Astrocyte of the hippocampus (primary cell): ENCODE measurements at regions not wholly inside any gene's neighbourhood (a gene's known extent, or its start where the extent isn't known, plus 50 kb on each side); places are given as distances from the start of the nearest gene placed in this dataset.

Source experiments
- DNase-seq: peaks from one replicate; pipeline ENCODE4 v3.0.0; 2011; ENCODE audit warnings: low read depth, low spot score

DNA sequence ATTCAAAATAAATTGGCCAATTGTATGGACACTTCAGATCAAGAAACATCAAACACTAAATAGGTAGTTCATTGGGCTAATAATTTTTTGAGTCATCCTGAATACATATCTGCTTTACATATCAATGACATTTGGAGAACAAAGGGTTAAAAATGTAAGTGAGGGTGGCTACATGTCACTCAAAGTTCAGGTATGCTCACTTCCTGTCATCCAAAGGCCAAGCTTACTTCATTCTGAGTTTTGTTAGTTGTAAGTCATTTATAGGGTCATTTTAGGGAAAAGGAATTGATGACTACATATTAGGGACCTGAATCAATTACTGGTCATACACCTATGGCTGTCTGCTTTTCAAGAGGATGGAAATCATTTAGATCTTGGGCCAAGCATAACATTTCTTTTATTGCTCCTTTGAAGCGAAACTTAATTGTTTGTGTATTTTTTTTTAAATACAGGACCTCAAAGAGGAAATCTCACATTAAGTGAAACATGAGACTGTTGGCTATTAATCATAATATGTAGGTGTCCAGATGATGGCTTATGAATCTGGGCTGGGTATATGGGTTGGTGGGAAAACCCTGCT is 119.2 kb upstream of the LEF1 start:
- DNase-seq = no peak

DNA sequence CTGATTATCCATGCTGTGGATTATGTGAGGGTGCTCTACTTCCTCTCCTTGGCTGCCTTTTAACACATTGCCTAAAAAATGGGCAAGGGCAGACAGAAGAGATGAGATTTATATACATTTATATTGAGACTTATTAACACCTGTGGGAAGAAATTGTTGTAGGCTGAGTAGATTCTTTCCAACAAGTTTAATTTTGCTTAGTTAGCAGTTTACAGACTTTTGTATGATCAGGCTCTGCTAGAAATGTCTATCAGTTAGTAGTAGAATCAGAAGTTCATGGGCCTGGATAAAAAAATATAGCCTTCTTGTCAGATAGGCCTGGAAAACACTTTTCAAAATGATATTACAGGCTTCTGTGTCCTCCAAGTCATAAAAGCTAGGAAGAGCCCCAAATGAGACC is 111.3 kb upstream of the LEF1 start:
- no peak for DNase-seq

GRCh38 chr4:108276690-108277089 is 108.0 kb upstream of the LEF1 start:
- DNase-seq = no peak

DNA sequence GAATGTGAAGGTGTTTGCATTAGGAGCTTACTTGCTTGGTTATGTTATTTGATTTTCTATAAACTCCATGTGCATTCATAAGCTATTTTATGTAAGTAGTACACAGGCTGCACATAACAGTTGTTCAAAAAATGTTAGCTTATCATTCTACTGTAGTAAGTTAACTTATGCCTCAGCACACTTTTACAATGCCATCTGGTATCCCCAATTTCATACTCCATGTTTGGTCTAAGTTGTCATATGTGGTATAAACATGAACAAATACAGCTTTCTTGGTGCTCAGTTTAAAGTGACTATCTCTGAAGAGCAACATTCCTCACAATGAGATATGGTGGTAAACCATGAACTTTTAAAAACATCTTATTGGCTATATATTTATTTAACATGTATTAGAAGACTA is 104.3 kb upstream of the LEF1 start:
- DNase-seq = no peak

- DNase-seq = peak; percentile 46
Measured at GRCh38 chr4:108272561-108272960, 103.8 kb upstream of the LEF1 start.

GRCh38 chr4:108272046-108272445 is 103.3 kb upstream of the LEF1 start:
- DNase-seq = no peak

DNA sequence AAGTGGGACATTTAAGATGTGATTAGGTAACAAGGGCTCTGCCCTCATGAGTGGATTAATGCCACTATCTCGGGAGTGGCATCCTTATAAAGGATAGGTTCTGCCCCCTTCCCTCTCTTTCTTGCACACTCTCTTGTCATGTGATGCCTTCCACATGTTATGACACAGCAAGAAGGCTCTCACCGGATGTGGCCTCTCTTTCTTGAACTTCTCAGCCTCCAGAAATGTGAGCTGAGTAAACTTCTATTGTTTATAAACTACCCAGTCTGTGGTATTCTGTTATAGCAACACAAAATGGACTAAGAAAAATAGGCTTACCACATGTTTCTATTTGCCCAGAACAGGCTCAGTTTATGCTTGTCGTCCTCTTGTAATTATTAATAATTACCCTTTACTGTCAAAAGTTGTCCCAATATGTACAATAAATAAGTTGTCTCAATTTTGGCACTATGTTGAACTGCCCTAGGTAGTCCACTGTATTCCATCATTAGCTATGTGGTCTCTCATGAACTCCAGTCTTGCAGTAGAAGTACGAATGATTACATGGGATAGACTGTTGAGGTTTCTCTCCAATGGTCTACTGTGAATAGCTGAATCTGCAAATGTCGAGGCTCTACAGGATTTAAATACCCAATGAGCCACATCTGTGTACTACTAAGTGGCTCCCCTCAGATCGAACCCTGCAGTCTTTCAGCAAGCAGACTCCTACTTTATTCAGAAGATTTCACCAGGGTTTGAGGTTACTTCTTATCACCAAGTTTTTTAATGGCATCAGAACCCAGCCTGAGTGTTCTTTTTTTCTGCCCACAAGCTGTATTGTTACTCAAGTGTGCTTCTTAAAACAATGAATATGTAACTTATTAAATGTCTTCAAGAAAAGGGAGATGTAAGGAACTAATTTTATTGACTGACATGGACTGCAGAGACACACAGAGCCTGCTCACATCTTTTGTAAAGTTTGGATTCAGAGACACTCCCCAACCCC is 102.0 kb upstream of the LEF1 start:
- DNase-seq = peak; percentile 67

DNA sequence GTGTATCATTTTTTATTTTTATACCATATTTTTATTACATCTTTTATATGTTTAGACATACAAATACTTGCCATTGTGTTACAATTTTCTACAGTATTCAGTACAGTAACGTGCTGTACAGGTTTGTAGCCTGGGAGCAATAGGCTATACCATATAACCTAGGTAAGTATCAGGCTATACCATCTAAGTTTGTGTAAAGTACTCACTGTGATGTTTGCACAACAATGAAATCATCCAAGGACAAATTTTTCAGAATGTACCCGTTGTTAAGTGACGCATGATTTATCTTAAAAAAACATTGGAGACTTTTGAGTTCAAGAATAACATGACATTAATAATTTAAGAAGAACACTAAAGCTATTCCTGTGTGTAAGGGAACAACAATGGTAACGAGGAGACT is 96.0 kb upstream of the LEF1 start:
- no peak for DNase-seq

DNA sequence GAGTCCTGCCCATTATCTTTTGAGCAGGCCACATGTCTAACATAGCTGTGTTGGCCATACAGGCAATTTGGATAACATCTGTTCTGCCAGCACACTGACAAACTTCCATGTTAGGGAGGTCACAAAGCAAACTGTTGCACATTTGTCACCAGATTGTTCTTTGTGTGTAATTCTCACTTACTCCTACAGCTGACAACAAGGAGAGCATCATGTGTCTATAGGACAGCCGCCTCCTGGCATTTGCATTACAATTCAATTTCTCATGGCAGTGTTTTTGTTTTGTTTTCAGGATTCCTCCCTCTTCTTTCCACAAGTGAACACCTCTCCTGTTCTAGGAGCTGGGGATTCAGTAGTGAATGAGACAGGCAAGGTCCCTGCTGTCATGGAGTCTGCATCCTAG is 94.3 kb upstream of the LEF1 start:
- DNase-seq = no peak

DNA sequence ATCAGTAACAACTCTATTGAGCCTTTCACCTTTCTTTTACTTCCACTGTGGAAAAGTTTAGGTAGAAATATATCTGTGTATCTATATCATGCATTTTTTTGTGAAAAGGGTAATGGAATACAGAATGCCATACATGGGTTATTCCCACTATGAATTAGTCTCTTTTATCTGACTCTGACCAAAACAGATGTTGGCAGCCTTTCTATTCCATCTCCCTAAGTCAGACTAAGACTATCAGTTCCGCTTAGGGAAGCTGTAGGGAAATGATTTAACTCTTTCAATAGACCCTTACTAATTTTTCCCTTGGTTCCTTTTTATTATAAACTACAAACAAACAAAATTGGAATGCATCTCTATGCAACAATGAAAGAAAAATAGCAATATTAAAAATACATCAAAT is 92.3 kb upstream of the LEF1 start:
- DNase-seq = no peak

GRCh38 chr4:108256538-108256937 is 87.8 kb upstream of the LEF1 start:
- no peak for DNase-seq

DNA sequence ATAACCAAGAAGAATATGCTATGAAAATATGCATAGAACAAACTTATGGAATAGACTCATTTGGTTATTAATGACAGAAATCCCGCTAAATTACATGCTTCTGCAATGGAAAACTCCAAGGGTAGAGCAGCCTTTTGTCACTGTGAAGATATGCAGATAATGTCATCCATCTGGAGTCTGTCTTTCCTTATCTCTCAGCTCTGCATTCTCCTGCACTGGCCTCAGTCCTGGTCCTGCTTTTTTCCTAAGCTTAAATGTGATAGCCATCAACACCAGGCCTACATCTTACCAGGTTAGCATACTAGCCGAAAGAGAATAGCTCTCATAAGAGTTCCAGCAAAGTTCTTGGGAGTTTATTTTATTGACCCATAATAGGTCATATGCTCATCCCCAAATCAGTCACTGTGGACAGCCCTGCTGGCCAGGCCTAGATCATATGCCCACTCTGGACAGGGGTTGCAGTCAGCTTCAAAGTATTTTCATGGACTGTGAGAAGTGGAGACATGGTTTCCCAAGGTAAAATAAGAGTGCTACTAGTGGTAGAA is 86.5 kb upstream of the LEF1 start:
- no peak for DNase-seq

DNA sequence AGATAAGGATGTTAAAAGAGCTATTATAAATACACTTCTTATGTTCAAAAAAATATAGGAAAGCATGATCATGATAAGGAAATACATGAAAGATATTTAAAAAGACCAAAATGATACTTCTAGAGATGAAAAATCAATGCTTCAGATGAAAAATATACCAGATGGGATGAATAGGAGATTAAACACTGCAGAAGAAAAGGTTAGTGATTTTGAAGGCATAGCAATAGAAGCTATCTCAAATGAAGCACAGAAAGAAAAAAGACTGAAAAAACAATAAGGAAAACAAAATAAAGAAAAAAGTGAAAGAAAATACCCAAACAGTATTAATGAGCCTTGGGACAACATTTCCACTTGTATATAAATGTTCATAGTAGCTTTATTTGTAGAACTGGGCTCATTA is 80.7 kb upstream of the LEF1 start:
- DNase-seq = no peak

DNA sequence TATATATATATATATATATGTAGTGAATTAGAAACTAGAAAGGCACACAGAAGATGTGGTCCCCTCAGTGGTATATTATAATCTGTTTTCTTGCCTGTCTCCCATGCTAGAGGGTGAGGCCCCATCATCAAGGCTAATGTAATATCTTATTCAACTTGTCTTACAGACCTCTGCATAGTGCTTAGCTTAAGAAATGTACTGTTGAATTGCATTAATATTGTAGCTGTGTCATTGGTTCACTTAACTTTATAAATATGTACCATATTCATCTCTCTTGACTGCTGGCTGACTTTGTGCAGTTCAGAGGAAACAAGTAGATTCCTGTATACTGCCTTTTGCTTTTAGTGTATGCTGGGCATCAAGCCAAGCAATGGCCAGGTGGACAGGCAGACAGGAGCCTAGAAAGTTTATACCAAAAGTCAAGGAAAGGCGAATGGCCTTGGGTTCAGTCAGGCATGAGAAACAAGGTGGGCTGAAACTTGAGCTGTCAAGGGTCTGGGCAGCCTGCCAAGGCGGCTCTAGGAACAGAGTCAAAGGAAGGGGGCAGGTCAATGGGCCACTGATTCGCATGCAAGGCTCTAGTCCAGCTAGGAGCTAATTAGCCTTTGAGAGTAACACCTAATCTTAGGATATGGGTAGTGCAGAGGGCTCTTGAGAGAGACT is 78.8 kb upstream of the LEF1 start:
- peak; percentile 77 for DNase-seq

GRCh38 chr4:108244606-108245005 is 75.9 kb upstream of the LEF1 start:
- DNase-seq = no peak

DNA sequence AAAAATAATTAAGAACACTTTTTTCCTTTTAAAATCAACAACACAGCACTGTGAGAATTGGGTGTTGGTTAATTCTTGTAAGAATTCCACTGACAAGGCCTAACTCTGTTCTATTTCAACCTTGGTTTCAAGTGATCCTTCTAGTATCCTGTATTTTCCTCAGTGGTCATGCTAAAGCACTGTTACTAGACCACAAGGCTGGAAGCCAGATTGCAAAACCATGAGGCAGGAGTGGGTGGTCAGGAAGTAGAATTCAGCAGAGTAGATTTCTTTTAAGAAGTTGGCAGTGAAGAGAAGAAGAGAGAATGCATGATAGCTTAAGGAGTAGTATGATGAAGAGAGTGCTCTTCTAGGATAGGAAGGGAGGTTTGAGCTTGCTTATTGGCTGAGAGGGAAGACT is 71.6 kb upstream of the LEF1 start:
- DNase-seq = peak; percentile 72

DNA sequence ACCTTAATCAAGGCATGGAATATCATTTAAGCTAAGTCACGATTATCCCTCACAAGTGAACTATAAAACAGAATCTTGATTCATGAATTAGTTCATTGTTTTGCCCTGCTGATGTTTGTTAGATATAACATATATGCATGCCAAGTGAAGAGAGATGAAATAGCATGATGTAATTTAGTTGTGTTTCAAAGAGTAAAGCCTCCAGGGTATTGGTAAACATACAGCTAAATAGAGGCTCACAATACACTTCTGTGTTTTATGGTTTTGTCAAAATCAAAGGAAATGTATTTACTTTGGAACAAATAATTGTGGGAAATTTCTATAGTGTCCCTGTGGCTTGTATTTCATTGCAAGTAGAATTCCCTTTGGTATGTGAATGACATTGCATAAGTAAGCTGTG is 69.0 kb upstream of the LEF1 start:
- no peak for DNase-seq

GRCh38 chr4:108236264-108236663 is 67.5 kb upstream of the LEF1 start:
- DNase-seq = no peak

DNA sequence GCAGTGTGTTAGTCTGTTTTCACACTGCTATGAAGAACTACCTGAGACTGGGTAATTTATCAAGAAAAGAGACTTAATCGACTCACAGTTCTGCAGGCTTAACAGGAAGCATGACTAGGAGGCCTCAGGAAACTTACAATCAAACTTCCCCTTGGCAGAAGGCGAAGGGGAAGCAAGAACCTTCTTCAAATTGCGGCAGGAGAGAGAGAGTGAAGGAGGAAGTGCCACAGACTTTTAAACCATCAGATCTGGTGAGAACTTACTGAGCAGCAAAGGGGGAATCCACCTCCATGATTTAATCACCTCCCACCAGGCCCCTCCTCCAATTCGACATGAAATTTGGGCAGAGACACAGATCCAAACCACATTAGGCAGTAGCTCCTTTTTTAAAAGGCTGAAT is 59.2 kb upstream of the LEF1 start:
- DNase-seq = no peak

- DNase-seq = peak; percentile 87
Measured at GRCh38 chr4:108224611-108225053, 55.9 kb upstream of the LEF1 start.

DNA sequence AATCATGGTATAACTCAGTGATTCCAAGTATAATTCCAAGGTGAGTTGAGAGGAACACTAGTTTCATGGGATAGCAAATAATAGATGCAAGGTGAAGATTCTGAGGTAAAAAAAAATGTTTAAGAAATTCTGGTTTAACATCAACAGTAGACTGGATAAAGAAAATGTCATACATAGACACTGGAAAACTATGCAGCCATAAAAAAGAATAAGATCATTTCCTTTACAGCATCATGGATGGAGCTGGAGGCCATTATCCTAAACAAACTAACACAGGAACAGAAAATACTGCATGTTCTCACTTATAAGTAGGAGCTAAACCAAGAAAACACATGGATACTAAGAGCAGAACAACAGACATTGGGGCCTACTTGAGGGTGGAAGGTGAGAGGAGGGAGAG is 54.6 kb upstream of the LEF1 start:
- no peak for DNase-seq

DNA sequence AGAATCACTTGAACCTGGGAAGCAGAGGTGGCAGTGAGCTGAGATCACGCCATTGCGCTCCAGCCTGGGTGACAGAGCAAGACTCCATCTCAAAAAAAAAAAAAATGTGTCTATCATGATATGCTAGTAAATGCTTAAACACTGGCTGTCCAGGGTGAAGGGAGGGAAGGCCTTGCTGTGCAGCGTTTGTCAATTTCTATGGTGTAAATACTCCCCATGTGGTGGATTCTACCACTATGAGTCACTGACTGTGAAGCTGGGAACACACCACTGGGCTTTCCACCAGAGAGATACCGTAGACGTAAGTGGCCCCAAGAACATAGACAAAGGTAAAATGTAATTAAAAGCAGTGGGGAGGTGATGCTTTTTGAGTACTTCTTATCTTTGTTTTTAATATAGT is 51.3 kb upstream of the LEF1 start:
- DNase-seq = no peak
